ENCODE measurements at regions not wholly inside any gene's neighbourhood (a gene's known extent, or its start where the extent isn't known, plus 50 kb on each side); places are given as distances from the start of the nearest gene placed in this dataset.

DNA sequence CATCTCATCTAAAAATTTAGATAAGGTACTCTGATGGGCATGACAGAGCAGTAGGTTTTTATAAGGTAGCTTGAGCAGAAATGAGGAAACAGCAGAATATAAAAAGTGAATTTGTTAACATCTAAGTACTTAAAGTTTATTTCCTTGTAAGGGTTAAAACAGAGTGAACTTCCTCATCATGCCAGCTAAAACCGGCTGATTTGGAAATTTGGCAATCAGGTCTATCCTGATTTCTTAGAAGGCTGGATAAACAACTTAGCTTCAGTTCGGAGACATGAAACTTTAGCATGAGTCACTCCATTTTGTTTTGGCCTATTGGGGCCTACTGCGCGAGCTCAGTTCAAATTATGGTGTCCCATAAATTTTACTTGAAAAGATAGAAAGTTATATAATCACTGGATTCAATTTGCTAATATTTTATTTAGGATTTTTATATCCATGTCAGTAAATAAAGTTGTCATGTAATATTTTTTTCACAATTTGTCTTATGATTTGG lies 241.6 kb upstream of the RORB start:
- no peak overlapping the region for H3K4me3 ChIP-seq (ENCODE audit: low read depth, low read length)
- no peak for TF ChIP-seq CTCF (IDR thresholded peaks at IDR 0.05; ENCODE audit: insufficient read depth, low read length)
- no peak for DNase-seq (ENCODE audit: low read depth)

DNA sequence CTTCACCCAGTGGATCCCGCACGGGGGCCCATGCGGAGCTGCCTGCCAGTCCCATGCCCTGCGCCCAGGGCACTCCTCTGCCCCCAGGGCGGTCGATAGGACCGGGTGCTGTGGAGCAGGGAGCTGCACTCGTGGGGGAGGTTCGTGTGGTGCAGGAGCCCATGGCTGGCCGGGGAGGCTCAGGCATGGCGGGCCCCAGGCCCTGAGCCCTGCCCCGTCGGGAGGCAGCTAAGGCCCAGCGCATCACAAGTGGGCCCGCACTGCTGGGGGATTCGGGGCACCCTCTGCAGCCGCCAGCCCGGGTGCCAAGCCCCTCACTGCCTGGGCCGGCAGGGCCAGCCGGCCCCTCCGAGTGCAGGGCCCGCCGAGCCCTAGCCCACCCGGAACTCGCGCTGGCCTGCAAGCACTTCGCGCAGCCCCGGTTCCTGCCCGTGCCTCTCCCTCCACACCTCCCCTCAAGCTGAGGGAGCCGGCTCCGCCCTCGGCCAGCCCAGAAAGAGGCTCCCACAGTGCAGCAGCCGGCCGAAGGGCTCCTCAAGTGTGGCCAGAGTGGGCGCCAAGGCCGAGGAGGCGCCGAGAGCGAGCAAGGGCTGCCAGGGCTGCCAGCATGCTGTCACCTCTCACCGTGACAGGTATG lies 221.1 kb upstream of the RORB start:
- DNase-seq (ENCODE audit: low read depth): no peak
- H3K4me3 ChIP-seq (ENCODE audit: low read depth, low read length): no peak overlapping the region
- no peak for TF ChIP-seq CTCF (IDR thresholded peaks at IDR 0.05; ENCODE audit: insufficient read depth, low read length)

GRCh38 chr9:74277532-74277931 lies 219.6 kb upstream of the RORB start:
- no peak for TF ChIP-seq CTCF (IDR thresholded peaks at IDR 0.05; ENCODE audit: insufficient read depth, low read length)
- H3K4me3 ChIP-seq (ENCODE audit: low read depth, low read length): no peak overlapping the region
- DNase-seq (ENCODE audit: low read depth): no peak

GRCh38 chr9:74281674-74282073 lies 215.5 kb upstream of the RORB start:
- no peak for TF ChIP-seq CTCF (IDR thresholded peaks at IDR 0.05; ENCODE audit: insufficient read depth, low read length)
- DNase-seq (ENCODE audit: low read depth): no peak
- H3K4me3 ChIP-seq (ENCODE audit: low read depth, low read length): no peak overlapping the region

GRCh38 chr9:74282526-74283253 lies 214.4 kb upstream of the RORB start:
- TF ChIP-seq CTCF (IDR thresholded peaks at IDR 0.05; ENCODE audit: insufficient read depth, low read length): no peak
- no peak overlapping the region for H3K4me3 ChIP-seq (ENCODE audit: low read depth, low read length)
- no peak for DNase-seq (ENCODE audit: low read depth)

DNA sequence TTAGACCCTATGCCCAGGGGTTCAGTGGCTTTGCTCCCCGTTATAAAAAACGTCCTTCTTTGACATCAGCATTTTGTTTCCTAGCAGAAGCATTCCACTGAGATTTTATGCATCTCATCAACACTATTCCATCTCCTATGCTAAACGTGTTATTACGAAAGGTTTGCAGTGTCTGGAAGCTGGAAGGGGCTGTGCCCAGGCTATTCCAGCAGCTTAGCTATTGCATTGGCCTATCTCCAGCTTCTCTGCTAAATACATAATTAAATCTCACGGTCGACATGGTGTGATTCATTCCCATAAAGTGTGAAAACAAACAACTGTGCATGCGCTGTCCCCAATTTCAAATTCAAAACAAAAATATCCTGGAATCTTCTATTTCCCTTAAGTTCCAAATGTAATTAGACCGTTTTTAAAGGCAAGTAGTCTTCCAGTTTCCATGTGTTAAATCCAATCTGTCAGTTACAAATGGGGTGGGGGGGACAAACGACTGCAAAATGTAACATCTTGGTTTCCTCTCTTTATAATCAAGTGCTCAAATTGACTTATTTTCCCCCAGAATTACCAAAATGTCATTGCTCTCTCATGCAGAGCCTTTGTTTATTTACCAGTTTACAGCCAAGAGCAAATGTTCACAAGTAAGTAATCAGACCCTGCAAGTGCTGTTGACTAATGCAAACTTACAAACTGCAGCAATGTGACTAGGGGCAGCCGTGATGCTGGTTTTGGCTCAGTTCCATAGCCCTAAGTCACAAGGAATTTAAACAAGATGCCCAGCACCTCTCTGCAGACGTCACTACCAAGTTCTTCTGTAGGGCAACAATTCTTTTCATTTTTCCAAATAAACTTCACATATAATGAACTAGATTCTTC lies 212.3 kb upstream of the RORB start:
- TF ChIP-seq CTCF (IDR thresholded peaks at IDR 0.05; ENCODE audit: insufficient read depth, low read length): no peak
- no peak for DNase-seq (ENCODE audit: low read depth)

More for the DNA sequence above, 212.3 kb upstream of the RORB start:
- no peak overlapping the region for H3K4me3 ChIP-seq (ENCODE audit: low read depth, low read length)

All from fibroblast of the aortic adventitia (primary cell).